ENCODE measurements at regions not wholly inside any gene's neighbourhood (a gene's known extent, or its start where the extent isn't known, plus 50 kb on each side); places are given as distances from the start of the nearest gene placed in this dataset.

GRCh38 chr4:188959424-188959823 lies 820.2 kb downstream of the TRIML1 start:
- no peak for TF ChIP-seq POLR2AphosphoS5 (IDR thresholded peaks at IDR 0.05)
- TF ChIP-seq CTCF (IDR thresholded peaks at IDR 0.05): no peak

Data from gastroesophageal sphincter (tissue), 3 donors.